Dedifferentiated amniotic fluid mesenchymal stem cell (primary cell): ENCODE measurements at regions not wholly inside any gene's neighbourhood (a gene's known extent, or its start where the extent isn't known, plus 50 kb on each side); places are given as distances from the start of the nearest gene placed in this dataset.
"Not testable (repeated sequence)": the region's sequence is repeated elsewhere in the genome, so short reads cannot be mapped to it uniquely, and the experiment has no call there.

Experiments
- DNase-seq: peaks from one replicate; pipeline ENCODE4 v3.0.0-alpha.2; 2016; ENCODE audit errors: extremely low spot score

- DNase-seq: no peak
Measured at GRCh38 chr7:82624965-82625364, 181.4 kb upstream of the CACNA2D1 start.

GRCh38 chr7:82624337-82624736 lies 180.8 kb upstream of the CACNA2D1 start:
- peak; percentile 68 for DNase-seq

- no peak for DNase-seq
Measured at GRCh38 chr7:82623812-82624211, 180.2 kb upstream of the CACNA2D1 start.

GRCh38 chr7:82617156-82617555 lies 173.6 kb upstream of the CACNA2D1 start:
- no peak for DNase-seq

DNA sequence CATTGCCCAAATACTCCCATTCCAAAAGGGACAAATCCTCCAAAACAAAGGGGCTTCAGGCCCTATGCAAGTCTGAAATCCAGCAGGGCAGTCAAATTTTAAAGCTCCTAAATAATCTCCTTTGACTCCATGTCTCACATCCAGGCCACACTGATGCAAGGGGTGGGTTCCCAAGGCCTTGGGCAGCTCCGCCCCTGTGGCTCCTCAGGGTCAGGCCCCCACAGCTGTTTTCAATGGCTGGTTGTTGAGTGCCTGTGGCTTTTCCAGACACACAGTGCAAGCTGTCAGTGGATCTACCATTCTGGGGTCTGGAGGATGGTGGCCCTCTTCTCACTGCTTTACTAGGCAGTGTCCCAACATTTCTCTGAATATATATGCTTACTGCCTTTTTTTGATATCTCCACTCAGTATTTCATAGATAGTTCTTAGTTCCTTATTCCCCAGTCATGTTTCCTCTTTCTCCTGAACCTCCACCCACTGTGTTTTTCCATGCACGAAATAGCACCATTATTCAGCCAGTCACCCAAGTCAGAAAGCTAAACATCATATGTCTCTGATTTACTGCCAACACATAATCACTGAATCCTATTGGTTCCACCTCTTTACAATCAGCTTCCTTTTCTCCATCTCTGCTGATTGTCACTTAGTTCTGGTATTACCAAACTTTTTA lies 172.6 kb upstream of the CACNA2D1 start:
- DNase-seq: no peak

GRCh38 chr7:82615527-82615926 lies 171.9 kb upstream of the CACNA2D1 start:
- DNase-seq: no peak

GRCh38 chr7:82609746-82610145 lies 166.2 kb upstream of the CACNA2D1 start:
- DNase-seq: no peak

- peak; percentile 22 for DNase-seq
Measured at GRCh38 chr7:82605247-82605864, 161.8 kb upstream of the CACNA2D1 start.

DNA sequence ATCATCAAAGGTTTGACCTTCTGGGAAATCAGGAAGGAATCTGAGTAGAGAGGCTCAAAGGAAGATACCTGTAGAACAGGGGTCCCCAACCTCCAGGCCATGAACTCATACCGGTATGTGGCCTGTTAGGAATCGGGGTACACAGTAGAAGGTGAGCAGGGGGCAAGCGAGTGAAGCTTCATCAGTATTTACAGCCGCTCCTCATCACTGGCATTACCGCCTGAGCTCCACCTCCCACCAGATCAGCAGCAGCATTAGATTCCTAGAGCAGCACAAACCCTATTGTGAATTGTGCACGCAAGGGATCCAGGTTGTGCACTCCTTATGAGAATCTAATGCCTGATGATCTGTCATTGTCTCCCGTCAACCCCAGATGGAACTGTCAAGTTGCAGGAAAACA lies 158.5 kb upstream of the CACNA2D1 start:
- no peak for DNase-seq

GRCh38 chr7:82600531-82600930 lies 157.0 kb upstream of the CACNA2D1 start:
- DNase-seq: no peak

- DNase-seq: no peak
Measured at GRCh38 chr7:82599895-82600294, 156.3 kb upstream of the CACNA2D1 start.

DNA sequence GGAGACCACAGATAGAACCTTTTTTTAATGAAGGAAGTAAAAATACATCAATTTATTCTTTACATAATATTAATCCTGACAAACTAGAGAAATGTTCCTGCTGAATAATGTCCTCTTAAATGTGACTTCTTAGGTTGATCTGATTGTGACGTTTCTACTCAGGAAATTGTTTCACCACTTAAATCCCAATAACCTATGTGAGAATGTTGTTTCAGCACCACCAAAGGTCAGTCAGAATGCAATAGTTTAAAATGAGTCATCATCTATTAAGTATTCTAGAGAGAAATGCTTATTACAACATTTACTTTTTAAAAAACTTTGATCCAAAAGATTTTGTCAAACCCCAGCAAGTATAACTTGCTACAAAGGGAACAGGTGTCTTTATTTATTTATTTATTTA lies 155.4 kb upstream of the CACNA2D1 start:
- no peak for DNase-seq

- DNase-seq: not testable (repeated sequence)
Measured at GRCh38 chr7:82595795-82596194, 152.2 kb upstream of the CACNA2D1 start.

GRCh38 chr7:82595176-82595575 lies 151.6 kb upstream of the CACNA2D1 start:
- no peak for DNase-seq

GRCh38 chr7:82594665-82595064 lies 151.1 kb upstream of the CACNA2D1 start:
- no peak for DNase-seq

DNA sequence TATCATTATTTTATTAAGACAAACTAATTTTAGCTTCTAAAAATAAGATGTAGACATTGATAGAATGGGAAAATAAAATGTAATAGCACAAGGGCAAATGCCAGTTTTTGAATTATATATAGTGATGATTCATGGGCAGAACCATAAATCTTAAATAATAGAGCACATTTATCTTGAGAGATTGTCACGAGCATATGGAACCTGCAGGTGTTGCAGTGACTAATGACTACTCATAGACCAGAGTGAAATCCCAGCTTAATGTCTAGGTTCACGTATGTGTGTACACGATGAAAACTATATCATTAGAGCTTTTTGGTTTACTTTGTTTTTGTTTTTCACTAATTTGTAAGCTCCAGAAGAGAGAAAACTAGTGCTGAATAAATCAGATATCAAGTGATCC lies 150.2 kb upstream of the CACNA2D1 start:
- no peak for DNase-seq

- DNase-seq: no peak
Measured at GRCh38 chr7:82592416-82592815, 148.8 kb upstream of the CACNA2D1 start.

- DNase-seq: no peak
Measured at GRCh38 chr7:82579047-82579446, 135.5 kb upstream of the CACNA2D1 start.

- DNase-seq: no peak
Measured at GRCh38 chr7:82578430-82578829, 134.9 kb upstream of the CACNA2D1 start.

DNA sequence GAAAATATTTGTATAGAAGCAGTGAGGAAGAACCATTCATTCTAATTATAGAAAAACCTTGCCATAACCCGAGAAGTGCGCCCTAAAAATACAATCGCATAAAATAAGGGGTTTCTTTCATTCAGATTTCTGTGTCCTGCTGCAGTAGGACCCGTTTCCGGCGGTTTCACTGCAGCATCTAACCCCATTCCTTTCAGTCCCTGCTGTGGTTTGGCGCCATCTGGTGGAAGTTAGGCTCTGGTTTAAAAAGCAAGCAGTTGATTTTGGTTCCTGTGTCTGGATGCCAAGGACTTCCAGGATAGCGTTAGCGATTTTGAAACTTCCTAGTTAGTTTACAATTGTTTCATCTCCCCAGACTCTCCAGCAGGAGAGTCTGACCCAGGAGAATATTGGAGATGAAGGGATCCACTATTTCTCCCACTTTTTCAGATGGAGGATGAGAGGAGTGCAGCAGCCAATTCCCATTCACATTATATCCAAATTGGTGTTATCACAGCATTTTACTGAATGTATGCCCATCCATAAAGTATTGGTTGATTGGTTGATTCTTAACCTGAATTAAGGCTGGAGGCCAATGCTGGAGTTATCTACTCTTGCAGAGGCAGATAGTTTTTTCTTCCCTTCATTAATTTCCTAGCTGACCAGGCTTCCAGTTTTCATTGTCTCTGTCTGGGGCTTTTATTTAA lies 128.8 kb upstream of the CACNA2D1 start:
- peak; percentile 90 for DNase-seq

DNA sequence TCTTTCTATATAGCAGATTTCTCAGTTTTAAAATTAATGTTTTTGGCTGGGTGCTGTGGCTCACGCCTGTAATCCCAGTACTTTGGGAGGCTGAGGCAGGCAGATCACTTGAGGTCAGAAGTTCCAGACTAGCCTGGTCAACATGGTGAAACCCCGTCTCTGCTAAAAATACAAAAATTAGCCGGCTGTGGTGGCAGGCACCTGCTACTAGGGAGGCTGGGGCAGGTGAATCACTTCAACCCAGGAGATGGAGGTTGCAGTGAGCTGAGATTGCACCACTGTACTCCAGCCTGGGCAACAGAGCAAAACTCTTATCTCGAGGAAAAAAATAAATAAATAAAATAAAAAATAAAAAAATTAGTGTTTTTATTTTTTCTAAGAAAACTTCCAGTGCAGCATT lies 127.5 kb upstream of the CACNA2D1 start:
- not testable (repeated sequence) for DNase-seq

DNA sequence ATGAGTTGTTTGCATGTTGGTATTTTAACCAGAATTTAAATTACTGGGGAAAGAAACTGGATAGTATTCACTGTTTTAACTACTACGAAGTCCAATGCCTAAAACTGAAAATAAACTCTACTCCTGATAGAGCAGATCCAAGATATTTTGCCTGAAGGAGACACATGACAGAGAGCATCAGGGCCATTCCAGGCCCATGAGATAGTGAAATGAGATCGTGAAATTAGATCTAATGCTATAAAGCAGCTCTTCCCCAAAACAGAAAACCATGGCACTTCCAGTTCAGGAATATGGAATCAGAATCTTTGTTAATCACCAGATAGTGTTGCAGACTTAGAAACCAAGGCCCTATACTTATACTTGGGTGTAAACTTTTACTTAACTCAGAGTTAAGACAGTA lies 124.3 kb upstream of the CACNA2D1 start:
- DNase-seq: no peak

DNA sequence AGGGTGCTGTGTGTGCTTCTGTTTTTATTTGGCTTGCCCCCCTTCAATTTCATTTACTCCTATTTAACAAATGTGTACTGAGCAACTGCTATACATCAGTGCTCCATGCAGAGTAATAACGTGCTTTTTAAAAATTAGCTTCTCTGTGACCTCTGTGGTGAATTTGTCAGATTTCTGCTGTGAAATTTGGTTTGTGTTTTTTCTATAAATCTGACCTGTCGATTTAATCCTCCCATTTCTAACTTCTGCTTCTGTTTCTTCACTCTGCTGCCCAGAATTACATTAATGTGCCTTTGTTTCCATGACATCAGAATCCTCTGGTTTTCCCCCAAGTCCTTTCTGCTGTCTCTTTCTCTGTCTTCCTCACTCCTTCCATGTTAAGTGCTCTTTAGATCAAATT lies 123.8 kb upstream of the CACNA2D1 start:
- DNase-seq: no peak
